Left lobe of liver (tissue), 2 donors: ENCODE measurements at regions not wholly inside any gene's neighbourhood (a gene's known extent, or its start where the extent isn't known, plus 50 kb on each side); places are given as distances from the start of the nearest gene placed in this dataset.
A peak's percentile ranks its signal among the peaks of the same experiment; 100 is the strongest.
"Not testable (repeated sequence)": the region's sequence is repeated elsewhere in the genome, so short reads cannot be mapped to it uniquely, and the experiment has no call there.

ENCODE experiments used
- ATAC-seq: fragments of 200-7000 bp; cut with Tn5 transposase; one replicate; pipeline ENCODE4 v1.9.1; 2020; ENCODE audit warnings: mild to moderate bottlenecking, moderate library complexity
- DNase-seq: peaks from one replicate; pipeline ENCODE4 v3.0.0-alpha.2; 2020; ENCODE audit warnings: low spot score
- donor health status: DM: no; HTN: no; CAD: no; lungs with moderate emphysema.
- donor health status: DM: no; HTN: yes; CAD: no.

- DNase-seq, ATAC-seq: not testable (repeated sequence)
These were observed 379.0 kb downstream of the BCKDHB start for GRCh38 chr6:80485494-80485893.

DNA sequence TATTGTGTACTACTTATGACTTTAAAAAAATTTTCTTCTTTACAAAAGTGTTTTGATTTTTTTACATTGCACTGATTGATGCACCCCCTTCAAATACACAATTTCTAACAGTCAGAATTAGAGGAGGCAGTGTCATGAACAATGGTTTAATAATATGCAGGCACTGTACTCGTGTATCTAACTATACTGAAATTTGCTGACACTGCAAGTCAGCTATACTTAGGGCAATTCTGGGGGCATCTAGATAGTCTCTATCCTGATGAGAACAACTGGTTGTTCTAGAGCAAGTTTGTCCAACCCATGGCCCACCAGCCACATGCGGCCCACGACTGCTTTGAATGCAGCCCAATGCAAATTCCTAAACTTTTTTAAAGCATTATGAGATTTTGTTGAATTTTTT lies 375.6 kb downstream of the BCKDHB start:
- no peak for DNase-seq
- ATAC-seq = no peak

- no peak for ATAC-seq
- DNase-seq = no peak
These were observed 374.1 kb downstream of the BCKDHB start for GRCh38 chr6:80480421-80481157.

DNA sequence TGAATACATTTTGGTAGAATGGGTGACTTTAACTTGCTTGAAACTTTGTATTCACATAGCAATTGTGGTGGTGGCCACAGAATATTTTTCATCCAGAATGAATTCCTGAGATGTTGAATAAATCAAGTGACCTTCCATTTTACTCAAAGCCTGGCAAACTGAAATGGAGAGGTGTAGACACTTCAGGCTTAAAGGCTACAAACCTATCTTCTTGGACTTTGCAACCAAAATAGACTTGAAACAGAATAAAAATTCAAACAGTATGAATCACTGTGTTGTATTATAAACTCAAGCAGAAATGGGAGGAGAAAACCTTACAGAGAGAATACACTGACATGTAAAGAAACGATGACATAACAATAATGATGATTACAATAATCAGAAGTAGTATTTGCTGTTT lies 371.6 kb downstream of the BCKDHB start:
- ATAC-seq (no peak), DNase-seq (no peak)

- no peak for ATAC-seq
- DNase-seq = no peak
These were observed 371.1 kb downstream of the BCKDHB start for GRCh38 chr6:80477591-80477990.

DNA sequence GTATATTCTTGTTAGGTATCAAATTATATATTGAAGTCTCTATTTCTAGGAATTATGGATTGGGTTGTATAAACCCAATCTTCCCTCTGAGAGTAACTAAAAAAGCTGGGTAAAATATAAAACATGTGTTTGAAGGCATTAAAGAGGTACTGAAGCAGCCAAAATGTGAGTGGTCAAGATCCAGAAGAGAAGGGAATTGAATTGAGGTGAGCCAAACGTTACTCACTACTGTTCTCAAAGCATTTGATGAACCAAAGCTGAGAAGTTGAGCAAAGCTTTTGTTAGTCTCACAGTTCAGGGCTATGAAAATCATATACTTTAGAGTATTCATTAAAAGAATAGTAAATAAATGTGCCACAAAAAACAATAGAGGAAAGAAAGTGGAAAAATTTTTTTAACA lies 365.8 kb downstream of the BCKDHB start:
- no peak for ATAC-seq
- DNase-seq = no peak

GRCh38 chr6:80469977-80470376 lies 363.5 kb downstream of the BCKDHB start:
- no peak for ATAC-seq

DNA sequence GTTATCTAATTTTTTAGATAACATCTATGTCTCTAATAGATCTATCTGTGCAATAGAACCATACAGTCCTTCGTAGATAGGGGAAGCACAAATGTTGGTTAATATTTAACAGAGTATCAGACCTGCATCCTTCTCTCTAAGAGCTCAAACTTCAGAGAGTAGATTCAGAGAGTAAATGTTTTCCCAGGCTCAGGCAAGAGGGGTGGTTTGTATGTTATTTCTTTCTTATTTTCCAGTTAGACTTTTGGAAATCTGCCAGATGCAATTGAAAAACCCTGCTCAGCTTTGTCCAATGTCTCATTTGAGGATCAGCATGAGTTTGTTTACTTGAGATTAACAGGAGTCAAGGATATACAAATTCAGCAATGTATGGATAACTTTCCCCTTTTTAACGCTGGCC lies 361.9 kb downstream of the BCKDHB start:
- DNase-seq = no peak

More at GRCh38 chr6:80469977-80470376, 363.5 kb downstream of the BCKDHB start:
- DNase-seq = no peak

GRCh38 chr6:80467408-80467807 lies 360.9 kb downstream of the BCKDHB start:
- no peak for DNase-seq

More for the DNA sequence above, 361.9 kb downstream of the BCKDHB start:
- ATAC-seq = peak; percentile 88

DNA sequence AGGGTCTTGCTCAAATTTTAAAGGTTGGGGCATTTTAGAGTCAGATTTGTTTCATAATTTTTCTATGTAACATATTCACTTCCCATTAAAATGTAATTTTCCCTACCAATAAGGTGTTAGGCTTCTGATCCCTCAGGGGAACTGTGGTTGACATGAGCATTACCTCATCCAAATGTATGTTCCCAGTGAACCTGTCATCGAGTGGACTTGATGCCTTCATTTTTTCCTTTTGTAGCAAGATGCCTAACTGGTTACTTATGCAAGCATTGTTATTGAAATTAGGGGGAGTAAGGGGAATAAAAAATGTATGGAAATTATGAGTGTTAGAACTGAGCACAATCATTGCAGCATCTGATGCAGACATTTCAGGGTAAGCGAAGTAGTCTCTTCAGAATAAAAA lies 360.5 kb downstream of the BCKDHB start:
- DNase-seq (no peak), ATAC-seq (no peak)

More at GRCh38 chr6:80467408-80467807, 360.9 kb downstream of the BCKDHB start:
- ATAC-seq = no peak

- no peak for DNase-seq
- peak; percentile 81 for ATAC-seq
These were observed 359.0 kb downstream of the BCKDHB start for GRCh38 chr6:80465513-80465912.

DNA sequence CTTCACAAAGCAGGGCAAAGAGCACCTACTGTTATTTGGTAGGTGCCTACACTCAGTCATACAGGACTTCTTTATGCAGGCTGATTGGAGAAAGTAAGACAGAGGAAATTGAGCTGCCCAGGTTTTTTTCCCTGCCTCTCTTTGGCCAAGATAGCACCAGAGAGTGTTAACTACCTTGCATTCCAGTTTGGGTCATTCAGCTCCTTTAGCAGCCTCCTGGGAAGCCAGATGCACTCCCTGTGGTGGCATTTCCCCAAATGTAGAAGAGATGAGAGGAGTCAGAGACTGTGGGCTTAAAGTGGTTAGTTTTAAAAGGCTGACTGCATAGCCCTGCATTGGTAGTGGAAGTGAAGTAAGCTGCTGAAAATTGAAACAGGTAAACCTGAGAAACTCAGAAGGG lies 358.4 kb downstream of the BCKDHB start:
- ATAC-seq (peak; percentile 10), DNase-seq (no peak)

DNA sequence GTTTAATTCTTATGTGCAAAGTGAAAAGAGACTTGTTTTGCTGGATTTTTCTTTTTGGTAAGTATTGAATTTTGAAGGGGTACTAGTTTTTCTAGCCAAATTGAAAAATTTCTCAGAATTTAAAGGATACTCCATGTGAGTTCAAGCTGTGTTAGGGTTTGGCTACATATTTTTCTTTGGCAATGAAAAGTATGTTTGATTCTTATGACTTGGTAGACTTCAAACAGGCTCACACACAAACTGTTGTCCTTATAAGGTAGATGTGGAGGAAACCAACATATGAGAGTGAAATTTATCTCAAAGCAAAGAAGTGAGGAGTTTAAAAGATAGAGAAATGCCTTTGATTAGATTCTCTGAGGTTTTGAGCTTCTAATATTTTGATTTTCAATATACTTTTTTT lies 356.7 kb downstream of the BCKDHB start:
- DNase-seq = no peak
- ATAC-seq = no peak

DNA sequence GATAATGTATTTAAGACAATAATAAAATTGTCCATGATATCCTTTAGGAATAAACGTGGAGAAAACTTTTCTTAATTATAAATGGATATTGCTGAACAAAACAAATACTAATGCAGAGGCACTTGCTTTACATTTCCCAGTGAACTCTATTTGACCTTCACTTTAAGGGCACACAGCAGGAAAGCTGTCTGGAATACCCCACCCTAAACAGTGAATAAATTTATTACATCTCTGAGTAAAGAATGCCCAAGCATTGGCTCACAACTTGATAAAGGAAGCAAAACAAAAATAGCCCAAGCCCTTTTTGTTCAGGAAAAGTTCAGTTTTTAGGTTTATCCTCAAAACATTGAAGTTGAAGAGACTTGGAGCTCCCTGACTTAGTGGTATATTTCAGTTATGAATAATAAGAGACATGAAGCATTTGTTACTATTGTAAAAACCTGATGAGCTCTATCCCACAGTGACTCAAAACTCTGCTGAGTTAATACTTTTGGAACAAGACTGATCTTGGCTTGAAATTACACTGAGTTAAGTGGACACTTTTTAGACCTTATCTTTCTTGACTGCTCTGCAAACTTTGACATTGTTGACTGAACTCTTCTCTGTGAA lies 353.9 kb downstream of the BCKDHB start:
- DNase-seq (no peak), ATAC-seq (no peak)

GRCh38 chr6:80457439-80457933 lies 351.0 kb downstream of the BCKDHB start:
- ATAC-seq (peak; percentile 99), DNase-seq (peak; percentile 89)

DNA sequence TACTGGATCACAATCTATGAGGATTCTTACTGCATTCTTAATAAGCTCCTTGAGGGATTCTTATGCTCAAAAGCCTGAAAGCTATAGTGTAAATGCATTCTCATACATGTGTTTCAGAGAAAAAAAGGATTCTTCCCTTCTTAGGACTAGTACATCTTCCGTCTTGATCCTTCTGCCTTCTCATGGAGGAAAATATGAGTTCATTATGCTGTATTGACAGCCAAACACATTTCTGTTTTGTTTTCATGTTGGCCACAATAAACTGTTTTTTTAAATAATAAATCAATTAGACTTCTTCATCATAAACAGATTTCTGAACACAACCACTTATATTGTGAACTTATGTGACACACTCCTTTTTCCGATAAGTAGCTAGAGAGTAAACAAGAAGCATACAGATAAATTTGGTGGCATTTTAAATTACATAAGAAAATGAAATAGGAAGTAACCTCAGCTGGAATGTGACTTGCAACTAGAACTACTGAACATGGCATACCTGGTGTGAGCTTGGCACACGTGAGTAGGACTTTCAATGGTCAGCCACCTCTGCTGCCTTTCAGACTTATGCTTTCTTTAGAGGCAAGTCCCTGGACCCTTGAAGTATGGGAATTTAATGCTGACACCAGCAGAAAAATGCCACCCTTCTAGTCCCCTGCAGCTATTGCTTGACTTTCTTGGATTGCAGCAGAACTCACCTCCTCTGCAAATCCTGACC lies 350.4 kb downstream of the BCKDHB start:
- no peak for DNase-seq
- ATAC-seq = peak; percentile 68

GRCh38 chr6:80454661-80455365 lies 348.3 kb downstream of the BCKDHB start:
- no peak for DNase-seq

DNA sequence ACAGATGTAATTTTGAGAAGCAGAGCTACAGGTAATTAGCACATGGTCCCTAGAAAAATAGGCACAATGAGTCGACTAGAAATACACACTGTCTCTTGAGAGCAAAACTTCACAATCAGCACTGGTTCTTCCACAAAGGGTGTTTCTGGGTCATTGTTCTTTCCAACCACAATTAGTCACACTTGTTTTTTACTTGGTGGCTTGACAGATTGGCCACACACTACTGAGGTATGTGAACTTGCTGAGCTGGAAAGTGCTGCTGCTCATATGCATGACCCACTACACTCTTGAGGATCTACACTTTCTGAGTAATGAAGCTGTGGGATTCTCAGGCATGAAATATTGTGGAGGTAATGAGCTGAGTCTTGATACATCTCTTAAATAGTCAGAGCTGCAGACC lies 347.7 kb downstream of the BCKDHB start:
- ATAC-seq = no peak
- no peak for DNase-seq

More at GRCh38 chr6:80454661-80455365, 348.3 kb downstream of the BCKDHB start:
- ATAC-seq = no peak

- no peak for DNase-seq
These were observed 343.3 kb downstream of the BCKDHB start for GRCh38 chr6:80449726-80450125.

GRCh38 chr6:80446454-80447045 lies 340.1 kb downstream of the BCKDHB start:
- ATAC-seq (no peak), DNase-seq (no peak)

More at GRCh38 chr6:80449726-80450125, 343.3 kb downstream of the BCKDHB start:
- no peak for ATAC-seq

- DNase-seq (no peak), ATAC-seq (peak; percentile 84)
These were observed 339.3 kb downstream of the BCKDHB start for GRCh38 chr6:80445751-80446150.
